Fibroblast of skin of left biceps (primary cell): ENCODE measurements at regions not wholly inside any gene's neighbourhood (a gene's known extent, or its start where the extent isn't known, plus 50 kb on each side); places are given as distances from the start of the nearest gene placed in this dataset.

Experiments used
- DNase-seq, 2 experiments: peaks; one replicate each; pipeline ENCODE4 v3.0.0-alpha.2; 2013; ENCODE audit warnings: low read depth in 2 of 2

DNA sequence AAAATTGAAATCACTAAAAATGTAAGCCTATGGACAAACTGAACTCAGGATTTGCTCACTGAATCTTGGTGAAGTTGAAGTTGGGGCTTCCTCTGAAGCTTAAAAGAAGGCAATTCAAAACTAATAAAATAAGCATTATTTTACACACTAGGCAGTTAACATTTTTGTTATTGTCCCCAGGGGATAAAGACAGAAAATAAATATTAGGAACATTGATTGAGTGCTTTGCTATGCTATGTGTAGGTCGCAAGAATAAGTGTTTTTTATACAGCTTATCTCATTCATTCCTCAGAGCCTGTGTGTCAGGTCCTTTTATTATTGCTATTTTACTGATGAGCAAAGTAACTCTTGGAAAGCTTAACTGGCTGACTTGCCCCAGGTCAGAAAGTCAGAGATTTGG lies 82.2 kb downstream of the ZNF608 start:
- DNase-seq, result no peak

DNA sequence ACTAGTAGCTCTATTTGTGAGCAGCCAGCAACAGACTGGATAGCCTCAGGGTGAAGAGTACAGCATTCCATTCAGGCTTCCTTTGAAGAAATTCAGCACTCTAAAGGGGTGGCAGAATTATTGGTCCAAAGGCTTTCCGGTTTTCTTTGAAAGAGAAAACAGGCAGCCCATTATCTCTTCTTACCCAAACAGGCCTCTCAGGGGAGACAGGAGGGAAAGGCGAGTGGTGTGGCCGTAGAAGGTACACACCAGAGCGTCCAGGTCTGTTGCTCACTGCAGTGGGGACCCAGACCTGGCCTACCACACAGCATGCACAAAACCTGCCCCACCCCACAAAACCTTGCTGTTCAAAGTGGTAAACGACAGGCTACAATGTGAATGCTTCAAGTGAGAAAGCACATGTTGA lies 83.3 kb downstream of the ZNF608 start:
- no peak for DNase-seq

DNA sequence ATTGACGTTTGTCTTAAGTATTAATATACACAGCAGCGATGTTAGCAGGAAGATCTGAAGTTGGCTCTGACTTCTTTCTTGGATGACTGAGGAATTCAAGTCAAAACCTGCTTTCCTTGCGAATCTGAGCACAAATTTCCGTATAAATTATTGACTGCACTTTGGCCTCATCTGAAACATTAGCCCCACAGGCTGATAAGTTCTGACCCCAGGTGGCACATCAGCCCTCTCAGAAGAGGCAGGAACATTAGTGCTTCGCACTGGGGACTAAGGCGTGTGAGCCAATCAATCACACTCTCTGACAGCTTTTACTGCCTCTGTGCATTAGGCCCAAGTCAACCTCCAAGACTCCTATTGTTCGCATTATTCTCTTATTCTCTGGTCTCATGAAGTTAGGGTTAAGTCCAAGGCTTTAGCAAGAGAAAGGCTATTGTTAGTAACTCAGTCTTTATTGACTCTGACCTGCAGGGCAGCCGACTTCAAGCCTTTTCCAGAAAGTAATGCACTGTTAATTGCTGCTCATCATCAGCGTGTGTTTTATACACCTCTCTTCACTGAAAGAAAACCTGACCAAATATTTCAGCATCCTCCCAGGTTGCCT lies 84.2 kb downstream of the ZNF608 start:
- no peak for DNase-seq

DNA sequence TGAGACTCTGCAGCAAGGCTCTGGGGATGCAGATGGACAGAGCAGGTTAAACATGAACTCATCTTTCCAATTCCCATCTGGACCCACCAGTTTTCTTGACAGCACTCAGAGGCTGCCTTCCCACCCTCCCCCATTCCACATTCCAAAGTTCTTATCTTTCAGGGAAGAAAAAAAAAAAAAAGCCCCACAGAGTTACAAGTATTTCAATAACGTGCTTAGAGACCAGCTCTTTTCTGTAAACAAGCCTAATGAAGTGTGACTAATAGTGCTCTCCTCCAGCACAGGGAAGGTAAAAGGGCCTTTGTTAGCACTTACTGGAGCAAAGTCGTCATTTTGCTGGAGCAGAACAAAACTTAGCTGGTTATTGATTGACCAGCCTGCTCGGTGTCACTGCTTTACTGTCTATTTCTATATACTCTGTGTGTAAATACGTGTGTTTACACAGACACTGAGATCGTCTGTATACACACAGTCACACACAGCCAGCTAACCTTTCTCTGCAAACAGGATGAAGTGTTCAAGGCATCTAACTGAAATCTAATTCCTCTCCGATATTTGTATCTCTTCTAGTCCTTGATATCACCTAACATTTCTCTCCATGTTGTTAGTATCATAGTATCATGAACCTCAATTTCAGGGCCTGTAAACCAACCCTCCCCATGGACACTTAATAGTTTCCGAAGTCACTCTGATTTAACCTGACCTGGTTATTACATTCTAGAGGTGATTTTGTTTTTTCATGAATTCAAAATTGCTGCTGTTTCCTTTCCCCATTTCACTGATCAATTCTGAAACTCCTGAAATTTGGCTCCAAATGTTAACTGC lies 84.9 kb downstream of the ZNF608 start:
- DNase-seq, result peak; percentile 75 to 76

DNA sequence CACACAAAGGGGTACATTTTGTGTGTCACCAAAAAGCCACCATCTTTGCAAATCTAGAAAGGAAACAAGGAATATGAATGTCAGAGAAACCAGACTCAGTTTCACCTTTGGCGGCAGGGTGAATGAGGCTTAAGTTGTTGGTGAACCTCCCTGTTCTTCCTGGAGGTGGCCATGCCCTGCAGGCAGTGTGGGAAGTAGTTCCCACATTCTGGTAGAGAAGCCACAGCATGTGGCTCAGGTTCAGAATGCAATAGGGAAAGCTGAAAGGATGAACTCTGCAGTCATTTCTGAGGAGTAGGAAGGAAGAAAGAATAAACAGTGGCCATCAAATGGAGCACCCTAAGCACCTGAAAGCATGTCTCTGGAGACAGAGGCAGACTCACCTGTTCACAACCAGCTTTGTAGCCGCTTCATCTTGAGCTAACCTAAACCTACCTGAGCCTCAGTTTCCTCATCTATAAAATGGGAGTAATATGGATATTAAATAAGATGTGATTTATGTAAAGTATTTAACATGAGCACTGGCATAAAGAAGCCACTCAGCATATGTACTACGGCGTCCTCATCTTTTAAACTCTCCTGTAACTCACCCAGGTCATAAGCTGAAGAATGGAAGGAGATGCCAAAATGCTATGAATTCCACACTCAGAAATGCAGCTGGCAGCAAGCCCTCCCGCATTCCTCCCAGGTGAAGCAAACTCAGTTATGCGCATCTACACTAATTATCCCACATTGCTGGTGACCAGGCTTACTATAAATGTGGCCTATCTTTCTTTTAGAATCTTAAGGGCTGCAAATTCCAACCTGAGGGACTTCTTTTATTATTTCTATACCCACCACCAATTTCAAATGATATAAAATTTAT lies 86.0 kb downstream of the ZNF608 start:
- no peak for DNase-seq

DNA sequence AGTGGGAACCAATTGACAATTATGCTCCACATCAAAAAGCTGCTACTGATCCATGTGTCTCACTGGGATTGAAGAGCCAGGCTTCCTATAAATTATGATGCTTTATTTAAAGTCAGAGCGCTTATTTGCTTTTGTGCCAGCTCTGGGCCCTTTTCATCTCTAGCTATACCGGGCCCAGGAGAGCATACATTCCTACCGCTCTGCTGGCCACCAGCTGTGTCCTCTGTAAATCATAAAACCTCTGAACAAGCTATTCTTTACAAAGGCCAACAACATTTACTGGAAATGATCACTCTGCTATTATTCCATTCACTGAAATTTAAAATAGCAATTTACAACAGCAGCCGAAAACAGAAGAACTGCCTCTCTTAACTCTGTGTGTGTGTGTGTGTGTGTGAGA lies 86.6 kb downstream of the ZNF608 start:
- no peak for DNase-seq

DNA sequence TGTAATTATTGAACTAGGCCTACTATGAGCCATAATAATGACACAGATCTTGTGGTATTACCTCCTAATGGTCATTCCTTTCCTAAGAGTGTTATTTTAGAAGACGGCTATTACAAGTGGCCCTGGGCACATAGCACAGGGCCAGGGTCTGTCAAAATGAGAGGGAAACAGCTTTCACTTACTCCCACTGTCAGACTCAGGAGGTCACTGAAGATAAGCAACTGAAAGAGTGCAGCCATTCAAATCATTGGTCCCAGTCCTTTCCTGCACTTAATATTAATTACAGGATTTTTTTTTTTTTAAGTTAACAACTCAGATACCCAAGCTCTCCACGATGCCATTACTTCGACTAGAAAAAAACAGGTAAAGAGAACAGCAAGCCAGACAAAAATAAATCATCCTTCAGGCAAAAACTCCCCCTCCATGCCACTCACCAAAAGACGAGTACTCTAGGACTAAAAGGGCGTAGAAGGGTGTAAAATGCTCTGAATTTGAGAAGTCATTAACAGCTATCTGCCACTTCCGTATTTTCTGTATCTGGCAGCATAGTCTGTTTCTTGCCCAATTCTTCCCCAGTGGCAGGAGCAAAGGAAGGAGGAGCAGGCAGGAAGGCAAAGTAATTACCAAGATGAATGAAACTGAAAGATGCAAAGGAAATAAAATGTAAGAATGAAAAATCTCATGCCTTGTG lies 87.4 kb downstream of the ZNF608 start:
- DNase-seq, result no peak

DNA sequence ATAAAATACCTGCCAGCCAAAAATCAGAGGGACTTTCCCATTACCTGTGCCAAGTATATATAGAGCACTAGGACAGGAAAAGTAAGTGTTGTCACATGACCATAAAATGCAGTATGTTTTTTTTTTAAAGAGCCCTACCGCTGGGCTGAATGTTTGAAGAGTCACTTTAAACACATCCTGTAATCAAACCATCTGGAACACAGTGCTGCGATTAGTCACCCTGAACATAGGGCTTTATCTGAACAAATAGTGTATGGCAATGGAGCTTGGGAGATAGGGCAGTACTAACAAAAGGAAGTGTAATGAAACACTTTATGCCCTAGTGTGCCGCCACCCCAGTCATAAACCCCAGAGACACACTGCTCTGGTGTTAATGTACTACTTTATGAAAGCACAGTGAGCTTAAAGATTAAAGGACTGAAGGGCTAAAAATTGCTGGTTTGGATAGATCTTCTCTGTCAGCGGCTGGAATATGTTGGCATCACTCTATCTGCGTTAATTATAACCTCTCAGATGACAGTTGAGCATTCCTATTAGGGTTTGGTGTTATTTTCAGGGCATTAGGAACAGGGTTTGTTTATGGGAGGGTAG lies 90.4 kb downstream of the ZNF608 start:
- no peak for DNase-seq

DNA sequence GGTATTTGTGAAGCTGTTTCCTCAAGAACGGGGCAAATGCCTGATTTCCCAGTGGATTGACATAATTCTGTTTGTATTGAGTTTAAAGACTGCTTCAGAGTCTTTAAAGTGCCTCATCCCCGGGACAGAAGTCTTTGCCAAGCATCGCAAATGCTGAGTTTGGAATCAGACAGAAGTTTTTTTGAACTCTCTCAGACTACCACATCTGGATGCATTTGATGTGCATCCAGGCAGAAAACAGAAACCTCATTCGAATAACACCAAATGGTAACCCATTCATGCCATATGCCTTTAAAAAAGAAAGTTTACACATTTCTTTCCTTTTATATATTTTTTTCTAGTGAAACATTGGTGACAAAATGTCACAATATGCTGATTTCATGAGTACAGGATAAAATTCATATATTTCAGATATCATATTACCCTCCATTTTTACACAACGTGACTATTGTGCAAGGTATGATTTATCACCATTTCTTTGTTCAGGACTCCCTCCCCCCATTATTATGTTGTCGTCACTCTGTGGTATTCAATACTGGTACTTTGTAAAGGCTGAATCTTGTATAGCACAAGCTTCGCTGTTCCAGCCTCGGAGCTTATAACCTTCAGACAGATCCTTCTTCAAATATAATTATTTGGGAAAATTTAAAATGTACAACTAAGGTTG lies 91.1 kb downstream of the ZNF608 start:
- peak in 1 of 2 experiments; percentile 71 for DNase-seq

DNA sequence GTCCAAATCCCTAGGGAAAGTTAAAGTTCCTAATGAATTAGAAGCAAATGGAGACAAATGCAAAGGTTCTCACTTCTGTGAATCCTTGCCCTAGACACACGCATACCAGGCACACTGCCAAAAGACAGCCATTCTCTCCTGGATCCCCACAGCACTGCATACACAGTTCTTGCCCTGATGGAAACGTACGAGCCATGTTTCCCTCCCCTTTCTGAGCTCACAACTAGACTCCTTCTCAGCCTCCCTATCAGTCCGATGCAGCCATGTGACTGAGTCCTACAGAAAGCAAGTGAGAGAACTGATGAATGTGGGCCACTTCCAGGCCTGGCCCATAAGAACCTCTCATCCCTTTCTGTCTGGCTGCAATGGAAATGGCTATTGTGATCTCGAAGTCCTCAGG lies 92.0 kb downstream of the ZNF608 start:
- DNase-seq, result no peak

DNA sequence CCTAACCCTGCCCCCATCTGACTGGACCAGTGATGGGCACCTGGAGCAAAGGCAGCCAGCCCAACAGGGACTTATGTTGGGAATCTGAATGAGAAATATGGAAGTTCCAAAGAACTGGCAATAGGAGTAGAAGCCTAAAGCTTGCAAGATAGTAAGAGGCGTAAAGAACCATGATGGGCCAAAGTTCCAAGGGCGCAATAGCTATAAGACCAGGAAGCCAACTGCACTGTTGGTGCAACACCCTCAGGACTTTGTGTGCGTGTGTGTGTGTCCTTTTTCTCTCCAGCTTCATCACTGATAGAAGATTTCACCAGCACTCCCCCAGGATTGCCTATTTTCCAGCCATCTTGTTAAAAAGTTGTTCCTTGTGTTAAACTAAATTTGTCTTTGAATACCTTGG lies 92.8 kb downstream of the ZNF608 start:
- DNase-seq, result no peak

DNA sequence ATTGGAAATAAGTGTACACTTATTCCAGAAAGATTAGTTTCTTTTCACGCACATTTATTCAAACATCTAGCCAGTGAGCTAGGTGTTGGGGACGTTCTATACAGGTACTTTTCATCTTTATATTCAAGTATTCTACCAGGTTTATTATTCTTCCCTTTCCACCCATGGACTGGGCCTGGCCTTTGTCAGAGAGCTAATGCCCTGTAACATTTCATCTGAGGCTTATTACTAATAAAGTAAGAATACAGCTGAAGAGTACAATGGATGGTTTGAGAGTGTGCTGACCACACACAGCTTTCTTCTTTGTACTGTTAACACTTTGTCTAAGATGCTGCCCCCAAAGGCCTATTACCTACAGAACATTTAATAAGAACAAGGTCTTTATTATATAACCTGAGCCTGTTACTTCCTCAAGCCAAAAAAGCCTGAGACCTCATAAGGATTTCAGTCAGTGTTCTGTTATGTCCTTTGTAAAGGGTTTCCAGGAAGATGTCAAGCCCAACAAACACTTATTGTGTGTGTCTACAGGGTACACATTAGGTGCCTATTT lies 93.5 kb downstream of the ZNF608 start:
- DNase-seq, result no peak

DNA sequence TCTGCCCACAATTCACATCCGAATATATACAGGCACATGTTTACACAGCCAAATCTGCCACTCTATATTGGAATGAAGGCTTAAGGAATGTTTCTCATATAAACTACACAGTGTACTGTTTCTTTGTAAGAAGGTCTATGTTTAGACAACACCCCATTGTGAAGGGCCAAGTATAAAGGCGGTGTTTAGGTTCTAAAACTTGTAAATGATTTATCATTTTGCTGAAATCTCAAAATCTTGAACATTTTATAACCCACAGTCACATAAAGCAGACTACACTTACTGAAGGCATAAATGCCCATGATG lies 94.0 kb downstream of the ZNF608 start:
- DNase-seq, result no peak

DNA sequence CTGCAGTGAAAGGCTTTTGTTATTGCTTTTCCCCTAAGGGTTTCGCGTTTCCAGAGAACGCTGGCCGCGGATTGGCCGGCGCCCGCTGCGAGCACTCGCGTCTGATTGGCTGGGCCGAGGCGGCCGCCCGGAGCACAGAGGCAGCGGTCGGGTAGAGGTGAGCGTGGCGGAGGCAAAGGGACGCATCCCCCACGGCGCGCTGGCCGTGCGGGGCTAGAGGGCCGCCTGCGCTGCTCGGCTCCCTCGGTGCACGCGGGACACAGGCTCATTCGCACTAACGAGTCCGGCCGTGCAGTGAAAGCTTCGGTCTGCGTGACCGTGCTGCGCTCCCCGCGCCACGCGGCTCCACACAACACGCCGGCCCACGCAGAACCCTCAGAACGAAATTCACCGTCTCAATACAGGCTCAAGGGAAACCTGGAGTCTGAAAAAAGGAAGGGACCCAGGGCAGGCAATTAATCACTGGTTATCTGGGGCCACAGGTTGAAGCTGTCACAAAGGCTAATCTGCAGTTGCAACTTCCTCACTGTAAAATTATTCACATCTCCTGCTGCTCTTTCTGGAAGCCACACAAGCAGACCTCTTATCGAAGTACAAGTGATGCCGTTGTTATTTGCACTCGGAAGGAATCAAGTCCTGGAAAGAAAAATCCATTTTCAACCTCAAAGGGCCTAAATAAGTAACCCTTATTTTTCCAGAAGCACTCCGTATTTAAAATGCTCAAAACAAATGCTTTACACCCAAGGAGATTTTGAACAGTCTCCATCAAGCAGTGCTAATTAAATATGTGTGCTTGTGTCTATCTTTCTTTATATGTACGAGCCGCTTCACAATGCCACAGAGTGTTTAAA lies 94.6 kb downstream of the ZNF608 start:
- DNase-seq, result no peak

DNA sequence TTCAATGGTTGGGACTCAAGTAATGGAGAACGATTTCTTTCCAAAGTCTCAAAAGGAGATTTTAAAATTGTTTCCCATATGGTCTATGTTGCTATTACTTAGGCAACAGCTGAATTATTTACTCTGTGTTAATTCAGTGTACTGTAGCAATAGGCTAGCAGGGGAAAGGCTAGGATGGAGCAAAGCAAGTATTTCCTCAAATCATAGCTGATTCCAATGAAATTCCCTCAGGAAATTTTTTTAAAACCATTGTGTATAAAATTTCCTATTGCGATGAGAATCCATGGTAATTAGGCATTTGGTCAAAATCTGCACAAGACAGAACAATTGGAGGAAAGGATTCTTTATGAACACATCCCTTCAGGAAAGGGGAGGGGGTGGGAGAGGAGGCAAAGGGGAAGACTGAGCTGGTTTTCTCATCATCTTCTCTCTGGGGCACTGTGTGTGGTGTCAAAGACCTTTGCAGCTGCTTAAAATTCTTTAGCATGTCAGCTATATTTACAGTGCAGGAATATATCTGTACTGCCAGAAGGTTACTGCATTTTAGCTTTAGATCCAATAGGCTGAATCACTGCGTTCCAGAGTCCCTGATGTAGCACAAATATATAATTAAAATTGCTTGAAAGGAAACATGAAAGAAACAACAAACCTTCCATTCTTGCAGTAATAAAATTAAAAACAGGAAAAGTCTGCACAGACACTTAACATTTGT lies 95.3 kb downstream of the ZNF608 start:
- peak in 1 of 2 experiments; percentile 83 for DNase-seq

DNA sequence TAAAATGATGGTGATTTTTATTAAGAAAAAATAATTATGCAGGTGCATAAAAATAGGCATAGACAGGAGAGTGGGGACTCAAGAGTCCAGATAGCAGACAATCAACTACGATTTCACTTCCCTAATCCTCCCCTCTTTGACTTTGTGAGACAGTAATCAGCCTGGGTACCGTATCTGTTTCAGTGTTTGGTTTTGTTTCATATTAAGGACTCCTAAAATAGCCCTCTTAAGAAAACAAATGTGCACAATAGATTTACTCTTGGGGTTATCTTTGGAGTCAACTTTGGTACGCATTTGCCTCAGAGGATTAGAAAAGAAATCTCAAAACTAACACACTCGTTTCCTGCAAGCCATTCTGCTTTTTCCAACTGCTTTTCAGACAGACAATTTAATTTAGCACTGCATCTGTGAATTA lies 96.3 kb downstream of the ZNF608 start:
- no peak for DNase-seq

DNA sequence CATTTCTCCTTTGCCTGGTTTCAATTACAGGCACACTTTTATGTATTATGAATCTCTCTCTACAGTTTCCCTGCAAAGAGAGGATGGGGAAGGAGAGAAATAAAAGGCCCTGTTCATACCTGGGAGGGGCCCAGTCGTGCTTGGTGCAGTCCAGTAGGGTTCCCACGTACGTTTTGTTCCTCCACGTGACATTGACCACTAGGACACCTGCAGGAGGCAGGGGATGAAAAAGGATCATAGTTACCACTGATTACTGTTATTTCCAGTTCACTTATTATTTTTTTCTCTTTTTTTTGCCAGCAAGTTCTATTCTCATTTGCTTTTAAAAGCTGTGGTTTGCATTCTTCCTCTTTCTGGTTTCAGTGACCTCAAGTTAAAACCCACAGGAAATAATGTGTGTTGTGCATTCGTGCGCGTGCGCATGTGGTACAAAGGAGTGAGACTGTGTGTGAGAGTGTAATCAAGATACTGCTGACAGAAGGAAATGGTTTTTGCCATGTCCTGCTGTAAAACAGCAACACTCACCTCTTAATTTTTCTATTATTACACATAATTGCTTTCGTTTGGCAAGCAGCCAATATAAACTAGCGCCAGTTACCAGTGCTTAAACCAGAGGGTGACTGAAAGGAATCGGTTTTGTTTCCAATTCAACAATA lies 96.8 kb downstream of the ZNF608 start:
- DNase-seq, result peak; percentile 87 to 90

DNA sequence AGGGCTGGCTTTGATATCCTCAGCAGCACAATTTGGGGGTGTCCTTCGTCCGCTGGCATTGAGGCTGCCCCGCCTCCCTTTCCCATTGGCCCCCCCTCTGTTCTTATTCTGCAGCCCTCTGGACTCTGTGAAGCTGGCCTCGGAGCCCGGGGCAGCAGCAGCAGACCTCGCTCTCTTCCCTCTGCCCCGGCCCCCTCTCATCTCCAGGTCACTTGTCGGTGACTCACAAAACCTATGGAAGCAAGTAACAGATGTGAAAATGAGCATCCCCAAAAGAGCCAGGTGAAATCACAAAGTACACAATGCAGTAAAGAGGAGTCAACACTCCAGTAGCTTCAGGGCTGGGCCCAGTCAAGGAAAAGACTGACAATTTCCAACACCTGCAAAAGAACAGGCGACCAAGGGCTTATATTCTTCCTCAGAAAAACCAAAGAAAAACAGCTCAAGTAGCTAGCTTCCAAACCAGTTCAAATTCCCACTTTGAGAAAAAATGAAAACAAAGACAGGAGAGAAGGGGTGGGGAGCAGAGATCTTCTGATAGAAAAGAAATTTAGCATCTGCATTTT lies 97.5 kb downstream of the ZNF608 start:
- no peak for DNase-seq
